ENCODE measurements at regions not wholly inside any gene's neighbourhood (a gene's known extent, or its start where the extent isn't known, plus 50 kb on each side); places are given as distances from the start of the nearest gene placed in this dataset.

DNA sequence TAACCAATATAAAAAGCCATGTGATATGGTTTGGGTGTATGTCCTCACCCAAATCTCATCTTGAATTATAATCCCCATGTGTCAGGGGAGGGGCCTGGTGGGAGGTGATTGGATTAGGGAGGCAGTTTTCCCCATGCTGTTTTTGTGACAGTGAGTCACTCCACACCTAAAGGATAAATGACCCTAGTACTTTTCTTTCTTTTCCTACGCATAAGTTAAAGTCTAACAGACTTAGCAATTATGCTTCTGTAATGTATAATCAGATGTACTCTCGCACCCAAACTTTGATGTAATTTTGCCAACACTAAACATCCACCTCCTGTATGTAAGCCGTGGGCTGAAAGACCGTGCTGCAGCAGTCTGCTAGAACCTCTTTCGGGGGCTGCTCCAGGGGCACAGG, 97.2 kb upstream of the DSEL start:
- no peaks in the 10 kb centered on the region for H3K27me3 ChIP-seq
- H3K4me1 ChIP-seq (ENCODE audit: insufficient read depth) = no peaks in the 10 kb centered on the region
- no peak overlapping the region for H3K27ac ChIP-seq
- TF ChIP-seq POLR2A (IDR thresholded peaks at IDR 0.05) = no peak
- no peak for TF ChIP-seq EP300 (IDR thresholded peaks at IDR 0.05)
- TF ChIP-seq, protein P1, sequence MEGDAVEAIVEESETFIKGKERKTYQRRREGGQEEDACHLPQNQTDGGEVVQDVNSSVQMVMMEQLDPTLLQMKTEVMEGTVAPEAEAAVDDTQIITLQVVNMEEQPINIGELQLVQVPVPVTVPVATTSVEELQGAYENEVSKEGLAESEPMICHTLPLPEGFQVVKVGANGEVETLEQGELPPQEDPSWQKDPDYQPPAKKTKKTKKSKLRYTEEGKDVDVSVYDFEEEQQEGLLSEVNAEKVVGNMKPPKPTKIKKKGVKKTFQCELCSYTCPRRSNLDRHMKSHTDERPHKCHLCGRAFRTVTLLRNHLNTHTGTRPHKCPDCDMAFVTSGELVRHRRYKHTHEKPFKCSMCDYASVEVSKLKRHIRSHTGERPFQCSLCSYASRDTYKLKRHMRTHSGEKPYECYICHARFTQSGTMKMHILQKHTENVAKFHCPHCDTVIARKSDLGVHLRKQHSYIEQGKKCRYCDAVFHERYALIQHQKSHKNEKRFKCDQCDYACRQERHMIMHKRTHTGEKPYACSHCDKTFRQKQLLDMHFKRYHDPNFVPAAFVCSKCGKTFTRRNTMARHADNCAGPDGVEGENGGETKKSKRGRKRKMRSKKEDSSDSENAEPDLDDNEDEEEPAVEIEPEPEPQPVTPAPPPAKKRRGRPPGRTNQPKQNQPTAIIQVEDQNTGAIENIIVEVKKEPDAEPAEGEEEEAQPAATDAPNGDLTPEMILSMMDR (IDR thresholded peaks at IDR 0.05) = no peak
- no peak for DNase-seq
- intact Hi-C loops (cut with DNase I) = no loop called here
- H3K4me3 ChIP-seq = no peak overlapping the region
- H3K36me3 ChIP-seq = no peaks in the 10 kb centered on the region
- H3K9me3 ChIP-seq = no peaks in the 10 kb centered on the region
- WGBS, 3 donors = 80 to 85% (median 81%) methylated on average over 5 of the region's 5 CpGs

DNA sequence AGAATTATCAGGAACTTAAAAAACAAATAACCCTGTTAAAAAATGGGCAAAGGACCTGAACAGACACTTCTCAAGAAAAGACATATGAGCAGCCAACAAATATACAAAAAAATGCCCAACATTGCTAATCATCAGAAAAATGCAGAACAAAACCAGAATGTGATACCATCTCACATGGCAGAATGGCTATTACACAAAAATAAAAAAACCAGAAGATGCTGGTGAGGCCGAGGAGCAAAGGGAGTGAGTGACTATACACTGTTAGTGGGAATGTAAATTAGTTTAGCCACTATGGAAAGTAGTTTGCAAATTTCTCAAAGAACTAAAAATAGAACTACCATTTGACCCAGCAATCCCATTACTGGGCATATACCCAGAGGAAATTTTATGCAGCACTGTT, 95.8 kb upstream of the DSEL start:
- no peak overlapping the region for H3K27ac ChIP-seq
- no peaks in the 10 kb centered on the region for H3K36me3 ChIP-seq
- no peaks in the 10 kb centered on the region for H3K4me1 ChIP-seq (ENCODE audit: insufficient read depth)
- H3K9me3 ChIP-seq = no peaks in the 10 kb centered on the region
- no peak overlapping the region for H3K4me3 ChIP-seq
- no peak for DNase-seq
- intact Hi-C loops (cut with DNase I) = no loop called here
- TF ChIP-seq POLR2A (IDR thresholded peaks at IDR 0.05) (no peak), EP300 (IDR thresholded peaks at IDR 0.05) (no peak)
- TF ChIP-seq, protein P1 (IDR thresholded peaks at IDR 0.05) = no peak
- no peaks in the 10 kb centered on the region for H3K27me3 ChIP-seq
- 93 to 97% (median 95%) methylated on average over 1 of the region's 1 CpG for WGBS, 3 donors

DNA sequence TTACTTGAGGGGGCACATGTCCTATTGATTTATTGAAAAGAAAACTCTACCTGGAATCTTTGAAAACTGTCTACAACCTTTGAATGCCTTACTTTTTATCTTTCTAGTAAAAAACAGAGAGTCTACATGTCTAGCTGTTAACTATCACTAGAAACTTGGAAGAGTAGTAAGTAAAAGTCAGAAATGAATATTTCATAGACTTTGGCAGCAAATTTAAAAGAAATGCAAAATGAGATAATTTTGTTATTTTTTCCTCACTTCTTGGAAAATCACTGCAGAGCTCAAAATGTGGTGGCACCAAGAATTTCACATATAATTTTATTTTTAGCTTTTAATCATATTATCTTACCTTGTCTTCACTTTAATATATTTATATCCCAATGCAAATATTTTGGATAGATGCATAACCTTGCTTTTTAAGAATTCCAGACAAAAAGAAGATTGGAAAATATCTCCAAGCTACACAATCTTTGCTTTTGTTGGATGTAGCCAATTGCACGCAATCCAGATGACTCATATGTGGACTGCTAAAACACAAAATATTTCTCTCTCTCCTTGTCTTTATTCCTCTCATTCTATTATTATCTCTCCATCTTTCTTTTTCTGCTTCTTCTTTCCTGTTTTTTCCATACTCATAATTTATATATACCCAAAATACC, 92.2 kb upstream of the DSEL start:
- no peaks in the 10 kb centered on the region for H3K4me1 ChIP-seq (ENCODE audit: insufficient read depth)
- WGBS, 3 donors = 4 to 15% (median 7%) methylated on average over 1 of the region's 1 CpG
- intact Hi-C loops (cut with DNase I) = no loop called here

DNA sequence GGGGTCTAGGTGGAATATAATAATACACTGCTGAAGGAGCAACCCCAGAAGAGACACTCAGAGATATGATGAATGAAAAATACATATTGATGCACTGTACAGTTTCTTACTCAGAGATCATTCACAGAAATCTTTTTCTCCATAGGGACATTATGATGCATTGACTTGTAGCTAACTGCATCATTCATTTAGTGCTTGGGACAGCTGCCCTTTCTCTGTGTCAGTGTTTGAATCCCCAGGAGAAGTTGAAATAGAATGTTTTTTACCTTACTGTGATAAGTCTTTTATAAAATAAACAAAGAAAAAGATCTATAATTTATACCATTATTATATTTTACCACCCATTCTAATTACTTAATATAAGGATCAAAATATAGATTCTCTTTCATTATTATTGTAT, 91.7 kb upstream of the DSEL start:
- no peak overlapping the region for H3K4me3 ChIP-seq
- TF ChIP-seq, protein P1 (IDR thresholded peaks at IDR 0.05) = no peak
- TF ChIP-seq EP300 (IDR thresholded peaks at IDR 0.05) (no peak), POLR2A (IDR thresholded peaks at IDR 0.05) (no peak)
- no peaks in the 10 kb centered on the region for H3K4me1 ChIP-seq (ENCODE audit: insufficient read depth)
- intact Hi-C loops (cut with DNase I) = no loop called here
- DNase-seq = no peak
- H3K27me3 ChIP-seq = no peaks in the 10 kb centered on the region
- no peaks in the 10 kb centered on the region for H3K9me3 ChIP-seq
- H3K36me3 ChIP-seq = no peaks in the 10 kb centered on the region
- no peak overlapping the region for H3K27ac ChIP-seq

More for the DNA sequence above, 92.2 kb upstream of the DSEL start:
- no peaks in the 10 kb centered on the region for H3K36me3 ChIP-seq
- H3K4me3 ChIP-seq = no peak overlapping the region
- H3K9me3 ChIP-seq = no peaks in the 10 kb centered on the region
- no peaks in the 10 kb centered on the region for H3K27me3 ChIP-seq
- H3K27ac ChIP-seq = no peak overlapping the region
- TF ChIP-seq, protein P1 (IDR thresholded peaks at IDR 0.05) = no peak
- TF ChIP-seq EP300 (IDR thresholded peaks at IDR 0.05) = no peak
- no peak for TF ChIP-seq POLR2A (IDR thresholded peaks at IDR 0.05)
- DNase-seq = no peak

Data from ovary (tissue), 7 donors.